ENCODE measurements at regions not wholly inside any gene's neighbourhood (a gene's known extent, or its start where the extent isn't known, plus 50 kb on each side); places are given as distances from the start of the nearest gene placed in this dataset.

- TF ChIP-seq EP300 (IDR thresholded peaks at IDR 0.05; ENCODE audit: low read depth), result no peak
- no peak for TF ChIP-seq CTCF (IDR thresholded peaks at IDR 0.05)
- TF ChIP-seq POLR2AphosphoS5 (IDR thresholded peaks at IDR 0.05), result no peak
- TF ChIP-seq POLR2A (IDR thresholded peaks at IDR 0.05), result no peak
- Histone ChIP-seq H3K27me3 (no peaks in the 10 kb centered on the region), H3K4me1 (no peaks in the 10 kb centered on the region), H3K9me3 (no peaks in the 10 kb centered on the region), H3K27ac (no peak overlapping the region), H3K4me3 (no peak overlapping the region), H3K36me3 (no peaks in the 10 kb centered on the region)
- WGBS, 2 donors (ENCODE audit: low coverage in 1 of 2), result 58 to 62% methylated on average over 5 of the region's 5 CpGs
- in situ Hi-C loops (cut with MboI; ENCODE audit: low pct_ligation_motif_present in 1 of 4, low pct_unique_long_range_greater_than_20kb in 1 of 4, low sequenced_read_pairs in 3 of 4), result no loop called here
- DNase-seq, result no peak
- intact Hi-C loops (cut with DNase I; ENCODE audit: low total_unique reads), result no loop called here
These were observed 150.6 kb upstream of the CELF4 start for GRCh38 chr18:37716106-37716735.

GRCh38 chr18:37714691-37715090 is 149.1 kb upstream of the CELF4 start:
- Histone ChIP-seq H3K4me3 (no peak overlapping the region), H3K27ac (no peak overlapping the region), H3K36me3 (no peaks in the 10 kb centered on the region), H3K9me3 (no peaks in the 10 kb centered on the region), H3K4me1 (no peaks in the 10 kb centered on the region), H3K27me3 (no peaks in the 10 kb centered on the region)
- in situ Hi-C loops (cut with MboI; ENCODE audit: low pct_ligation_motif_present in 1 of 4, low pct_unique_long_range_greater_than_20kb in 1 of 4, low sequenced_read_pairs in 3 of 4), result no loop called here
- TF ChIP-seq CTCF (IDR thresholded peaks at IDR 0.05), result no peak
- no peak for TF ChIP-seq POLR2A (IDR thresholded peaks at IDR 0.05)
- TF ChIP-seq POLR2AphosphoS5 (IDR thresholded peaks at IDR 0.05), result no peak
- TF ChIP-seq EP300 (IDR thresholded peaks at IDR 0.05; ENCODE audit: low read depth), result no peak
- no peak for DNase-seq
- 37 to 38% methylated on average over 3 of the region's 3 CpGs for WGBS, 2 donors (ENCODE audit: low coverage in 1 of 2)
- intact Hi-C loops (cut with DNase I; ENCODE audit: low total_unique reads), result no loop called here

- in situ Hi-C loops (cut with MboI; ENCODE audit: low pct_ligation_motif_present in 1 of 4, low pct_unique_long_range_greater_than_20kb in 1 of 4, low sequenced_read_pairs in 3 of 4), result no loop called here
- DNase-seq, result no peak
- TF ChIP-seq POLR2A (IDR thresholded peaks at IDR 0.05), result no peak
- no peak for TF ChIP-seq EP300 (IDR thresholded peaks at IDR 0.05; ENCODE audit: low read depth)
- no peak for TF ChIP-seq CTCF (IDR thresholded peaks at IDR 0.05)
- TF ChIP-seq POLR2AphosphoS5 (IDR thresholded peaks at IDR 0.05), result no peak
- no peaks in the 10 kb centered on the region for H3K27me3 ChIP-seq
- H3K4me1 ChIP-seq, result no peaks in the 10 kb centered on the region
- no peak overlapping the region for H3K27ac ChIP-seq
- no peaks in the 10 kb centered on the region for H3K9me3 ChIP-seq
- intact Hi-C loops (cut with DNase I; ENCODE audit: low total_unique reads), result no loop called here
- no peaks in the 10 kb centered on the region for H3K36me3 ChIP-seq
- H3K4me3 ChIP-seq, result no peak overlapping the region
These were observed 147.2 kb upstream of the CELF4 start for GRCh38 chr18:37712776-37713175.

GRCh38 chr18:37711766-37712505 is 146.3 kb upstream of the CELF4 start:
- intact Hi-C loops (cut with DNase I; ENCODE audit: low total_unique reads) (no loop called here), in situ Hi-C loops (cut with MboI; ENCODE audit: low pct_ligation_motif_present in 1 of 4, low pct_unique_long_range_greater_than_20kb in 1 of 4, low sequenced_read_pairs in 3 of 4) (no loop called here)
- Histone ChIP-seq H3K27me3 (no peaks in the 10 kb centered on the region), H3K4me1 (no peaks in the 10 kb centered on the region), H3K36me3 (no peaks in the 10 kb centered on the region), H3K4me3 (no peak overlapping the region), H3K27ac (no peak overlapping the region), H3K9me3 (no peaks in the 10 kb centered on the region)
- 64 to 68% methylated on average over 4 of the region's 4 CpGs for WGBS, 2 donors (ENCODE audit: low coverage in 1 of 2)
- TF ChIP-seq POLR2A (IDR thresholded peaks at IDR 0.05) (no peak), CTCF (IDR thresholded peaks at IDR 0.05) (no peak), EP300 (IDR thresholded peaks at IDR 0.05; ENCODE audit: low read depth) (no peak), POLR2AphosphoS5 (IDR thresholded peaks at IDR 0.05) (no peak)
- no peak for DNase-seq
